ENCODE measurements at regions not wholly inside any gene's neighbourhood (a gene's known extent, or its start where the extent isn't known, plus 50 kb on each side); places are given as distances from the start of the nearest gene placed in this dataset.

DNA sequence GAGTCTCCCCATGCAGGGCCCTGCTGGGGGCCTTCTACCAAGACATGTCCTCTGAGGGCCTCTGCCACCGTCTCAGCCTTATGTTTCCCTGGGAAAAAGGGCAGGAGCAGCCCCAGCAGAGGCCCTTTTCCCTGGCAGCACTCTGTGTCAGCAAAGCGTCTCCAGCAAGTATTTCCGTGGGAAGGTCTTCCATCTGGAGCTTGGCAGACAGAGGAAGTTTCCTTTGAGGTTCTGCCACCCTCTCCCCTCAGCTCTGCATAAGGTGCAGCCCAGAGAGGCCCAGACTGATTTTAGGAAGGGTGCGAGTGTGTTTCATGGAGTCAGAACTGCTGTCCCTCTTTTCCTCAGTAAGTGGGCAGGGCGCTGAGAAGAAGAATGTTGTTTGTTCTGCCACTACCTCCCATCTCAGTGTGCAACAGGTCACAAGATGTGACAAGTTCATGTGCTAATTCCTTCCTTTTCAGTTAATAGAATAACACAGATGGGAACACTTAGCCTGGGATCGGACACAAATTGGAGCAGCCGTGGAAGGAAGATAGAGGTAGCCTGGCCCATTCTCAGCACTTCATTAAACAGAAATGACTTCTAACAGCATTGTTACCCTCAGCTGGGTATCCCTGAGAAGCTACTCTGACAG is 784.4 kb downstream of the MAFB start:
- Histone ChIP-seq H3K9ac (ENCODE audit: low read length in 2 of 2) (no peak overlapping the region), H3K27ac (ENCODE audit: low read length) (no peak overlapping the region), H3K36me3 (ENCODE audit: control insufficient read depth in 2 of 2, insufficient read depth in 2 of 2, low read length in 2 of 2) (no peaks in the 10 kb centered on the region), H3K9me3 (ENCODE audit: control insufficient read depth in 2 of 2, low read length in 2 of 2) (no peaks in the 10 kb centered on the region), H3K4me1 (ENCODE audit: control insufficient read depth, insufficient read depth, low read length) (no peaks in the 10 kb centered on the region), H3K4me3 (ENCODE audit: low read length in 2 of 2) (no peak overlapping the region), H3K27me3 (ENCODE audit: control insufficient read depth in 1 of 2, insufficient read depth in 2 of 2, low read length in 2 of 2) (no peaks in the 10 kb centered on the region)

DNA sequence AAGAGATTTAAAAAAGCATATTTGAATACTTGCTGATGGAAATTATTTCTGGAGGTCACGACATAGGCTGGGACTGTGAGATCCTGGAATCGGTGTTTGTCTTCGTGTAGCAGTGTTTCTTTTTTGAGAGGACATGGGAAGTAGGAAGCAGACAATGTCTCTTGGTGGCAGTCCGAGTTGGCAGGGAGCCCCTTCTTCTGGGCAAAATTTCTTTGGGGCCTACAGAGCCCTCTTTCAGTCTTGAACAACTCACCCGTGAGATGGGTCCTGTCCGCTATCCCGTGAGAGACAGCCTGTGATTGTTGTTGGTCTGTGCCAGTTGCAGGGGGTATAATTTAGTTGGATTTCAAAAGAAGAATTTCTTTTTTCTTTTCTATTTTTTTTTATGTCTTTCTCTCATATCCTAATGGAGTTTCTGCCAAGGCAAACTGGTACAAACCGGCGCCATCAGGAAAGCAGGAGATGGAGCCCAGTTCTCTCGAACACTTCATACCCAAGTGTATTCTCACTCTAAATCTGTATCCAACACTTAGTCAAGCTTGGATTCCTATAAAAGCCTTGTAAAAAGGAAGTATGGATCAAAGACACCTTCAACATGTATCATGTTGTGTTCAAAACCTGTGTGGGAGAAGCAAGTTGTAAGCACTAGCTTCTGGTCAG is 785.1 kb downstream of the MAFB start:
- H3K4me3 ChIP-seq (ENCODE audit: low read length in 2 of 2): no peak overlapping the region
- no peak overlapping the region for H3K9ac ChIP-seq (ENCODE audit: low read length in 2 of 2)
- H3K27me3 ChIP-seq (ENCODE audit: control insufficient read depth in 1 of 2, insufficient read depth in 2 of 2, low read length in 2 of 2): no peaks in the 10 kb centered on the region
- H3K27ac ChIP-seq (ENCODE audit: low read length): no peak overlapping the region
- no peaks in the 10 kb centered on the region for H3K4me1 ChIP-seq (ENCODE audit: control insufficient read depth, insufficient read depth, low read length)
- H3K36me3 ChIP-seq (ENCODE audit: control insufficient read depth in 2 of 2, insufficient read depth in 2 of 2, low read length in 2 of 2): no peaks in the 10 kb centered on the region
- H3K9me3 ChIP-seq (ENCODE audit: control insufficient read depth in 2 of 2, low read length in 2 of 2): no peaks in the 10 kb centered on the region

DNA sequence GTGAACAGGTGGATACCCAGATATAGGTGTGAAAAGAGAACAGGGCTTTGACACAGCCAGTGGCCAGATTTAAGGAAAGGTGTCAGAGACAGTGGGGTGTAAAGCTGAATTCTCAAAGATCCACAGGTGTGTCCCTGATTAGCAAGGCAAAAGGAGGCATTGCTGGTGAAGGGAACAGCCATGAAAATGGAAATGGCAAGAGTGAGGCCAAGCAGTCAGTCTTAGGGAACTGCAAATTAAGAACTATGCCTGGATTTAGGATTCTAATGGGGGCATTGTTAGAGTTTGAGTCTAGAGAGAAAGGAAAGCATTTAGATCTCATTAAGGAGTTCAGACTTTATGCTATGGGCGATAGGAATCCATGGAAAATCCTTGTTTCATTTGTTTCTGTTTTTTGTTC is 789.2 kb downstream of the MAFB start:
- Histone ChIP-seq H3K4me1 (ENCODE audit: control insufficient read depth, insufficient read depth, low read length) (no peaks in the 10 kb centered on the region), H3K27ac (ENCODE audit: low read length) (no peak overlapping the region), H3K36me3 (ENCODE audit: control insufficient read depth in 2 of 2, insufficient read depth in 2 of 2, low read length in 2 of 2) (no peaks in the 10 kb centered on the region), H3K9ac (ENCODE audit: low read length in 2 of 2) (no peak overlapping the region), H3K27me3 (ENCODE audit: control insufficient read depth in 1 of 2, insufficient read depth in 2 of 2, low read length in 2 of 2) (no peaks in the 10 kb centered on the region), H3K4me3 (ENCODE audit: low read length in 2 of 2) (no peak overlapping the region), H3K9me3 (ENCODE audit: control insufficient read depth in 2 of 2, low read length in 2 of 2) (no peaks in the 10 kb centered on the region)

DNA sequence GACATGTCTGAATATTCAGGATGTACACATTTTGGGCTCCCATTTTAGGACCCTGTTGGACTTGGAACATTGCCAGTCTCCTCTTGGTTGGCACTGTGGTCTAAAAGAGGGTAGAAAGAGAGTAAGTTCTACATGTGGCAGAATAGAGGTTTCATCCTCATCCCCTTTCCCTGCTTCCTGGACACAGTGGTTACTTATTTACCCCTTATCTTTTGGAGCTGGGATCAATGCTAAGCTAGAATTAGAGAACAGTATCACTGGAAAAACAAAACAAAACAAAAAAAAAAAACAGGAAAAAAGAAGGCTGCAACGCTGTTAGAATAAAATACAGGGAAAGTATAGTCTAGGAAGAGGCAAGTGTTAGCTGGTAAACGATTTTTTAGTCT is 790.6 kb downstream of the MAFB start:
- no peaks in the 10 kb centered on the region for H3K27me3 ChIP-seq (ENCODE audit: control insufficient read depth in 1 of 2, insufficient read depth in 2 of 2, low read length in 2 of 2)
- H3K36me3 ChIP-seq (ENCODE audit: control insufficient read depth in 2 of 2, insufficient read depth in 2 of 2, low read length in 2 of 2): no peaks in the 10 kb centered on the region
- no peak overlapping the region for H3K9ac ChIP-seq (ENCODE audit: low read length in 2 of 2)
- no peaks in the 10 kb centered on the region for H3K4me1 ChIP-seq (ENCODE audit: control insufficient read depth, insufficient read depth, low read length)
- no peak overlapping the region for H3K27ac ChIP-seq (ENCODE audit: low read length)
- H3K4me3 ChIP-seq (ENCODE audit: low read length in 2 of 2): no peak overlapping the region
- no peaks in the 10 kb centered on the region for H3K9me3 ChIP-seq (ENCODE audit: control insufficient read depth in 2 of 2, low read length in 2 of 2)

DNA sequence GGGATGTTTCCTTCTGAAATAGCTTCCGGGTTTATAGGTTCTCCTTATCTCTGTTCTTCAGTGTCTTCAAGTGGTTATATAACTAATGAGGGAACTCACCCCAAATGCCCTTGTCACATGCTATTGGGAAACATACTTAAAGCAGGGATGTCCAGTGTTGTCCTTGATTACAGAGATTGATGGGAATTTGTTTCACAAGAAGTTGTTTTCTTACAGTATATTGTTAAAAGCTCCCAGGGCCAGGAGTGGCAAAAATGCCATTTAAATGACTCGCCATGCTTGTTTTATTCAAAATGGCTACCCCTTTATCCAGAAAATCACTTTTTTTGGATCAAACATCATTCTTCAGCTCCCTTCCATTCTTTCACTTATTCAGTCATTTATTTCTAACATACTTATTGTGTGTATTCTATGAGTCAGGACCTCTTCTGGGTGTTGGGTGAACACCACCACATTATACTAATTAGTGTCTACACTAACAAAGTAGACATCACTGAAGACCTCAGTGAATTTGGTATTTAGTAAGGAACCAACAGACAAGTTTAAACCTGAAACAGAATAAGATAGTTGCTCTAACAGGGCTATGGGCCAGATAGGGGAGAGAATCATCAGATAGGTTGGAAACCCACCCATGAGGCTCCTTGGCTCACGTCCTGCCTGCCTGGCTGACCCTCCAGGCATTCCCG is 791.1 kb downstream of the MAFB start:
- Histone ChIP-seq H3K9me3 (ENCODE audit: control insufficient read depth in 2 of 2, low read length in 2 of 2) (no peaks in the 10 kb centered on the region), H3K4me1 (ENCODE audit: control insufficient read depth, insufficient read depth, low read length) (no peaks in the 10 kb centered on the region), H3K36me3 (ENCODE audit: control insufficient read depth in 2 of 2, insufficient read depth in 2 of 2, low read length in 2 of 2) (no peaks in the 10 kb centered on the region), H3K27me3 (ENCODE audit: control insufficient read depth in 1 of 2, insufficient read depth in 2 of 2, low read length in 2 of 2) (no peaks in the 10 kb centered on the region), H3K4me3 (ENCODE audit: low read length in 2 of 2) (no peak overlapping the region), H3K9ac (ENCODE audit: low read length in 2 of 2) (no peak overlapping the region), H3K27ac (ENCODE audit: low read length) (no peak overlapping the region)

DNA sequence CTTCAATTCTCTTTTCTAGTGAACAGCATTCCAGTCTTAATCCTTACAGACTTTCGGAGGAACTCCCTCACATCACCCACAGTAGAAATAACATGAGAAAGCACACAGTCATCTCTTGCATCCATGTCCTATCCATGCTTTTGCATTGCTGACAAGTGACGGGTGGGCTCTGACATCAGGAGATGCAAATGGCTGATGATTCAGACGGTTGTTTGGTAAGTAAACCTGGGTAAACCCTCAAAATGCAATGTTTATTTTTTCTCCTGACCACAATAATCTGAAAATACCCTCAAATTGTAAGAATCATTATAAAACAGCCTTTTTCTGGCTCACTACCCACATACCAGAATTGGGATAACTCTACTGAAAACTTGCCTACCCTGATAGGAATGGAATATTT is 792.0 kb downstream of the MAFB start:
- H3K4me1 ChIP-seq (ENCODE audit: control insufficient read depth, insufficient read depth, low read length): no peaks in the 10 kb centered on the region

DNA sequence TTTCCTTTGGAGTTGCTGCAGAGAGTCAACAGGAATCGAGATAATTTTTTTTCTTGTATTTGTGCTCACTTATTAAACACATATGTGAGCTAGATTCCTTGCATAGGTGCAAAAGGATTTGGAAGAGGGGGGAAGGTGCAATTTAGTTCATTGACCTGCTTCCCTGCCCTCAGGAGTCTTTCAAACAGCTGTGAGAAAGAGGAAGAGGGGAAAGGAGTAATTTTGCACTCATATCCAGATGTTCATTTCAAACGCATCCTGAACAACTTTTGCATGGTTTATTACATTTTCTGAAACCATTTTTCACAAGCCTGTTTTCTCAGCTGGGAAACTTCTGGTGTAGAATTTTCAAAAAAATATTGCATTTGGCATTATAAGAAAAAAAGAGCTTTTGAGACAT is 795.0 kb downstream of the MAFB start:
- Histone ChIP-seq H3K4me1 (ENCODE audit: control insufficient read depth, insufficient read depth, low read length) (no peaks in the 10 kb centered on the region), H3K27me3 (ENCODE audit: control insufficient read depth in 1 of 2, insufficient read depth in 2 of 2, low read length in 2 of 2) (no peaks in the 10 kb centered on the region), H3K9me3 (ENCODE audit: control insufficient read depth in 2 of 2, low read length in 2 of 2) (no peaks in the 10 kb centered on the region), H3K9ac (ENCODE audit: low read length in 2 of 2) (no peak overlapping the region), H3K27ac (ENCODE audit: low read length) (no peak overlapping the region), H3K36me3 (ENCODE audit: control insufficient read depth in 2 of 2, insufficient read depth in 2 of 2, low read length in 2 of 2) (no peaks in the 10 kb centered on the region), H3K4me3 (ENCODE audit: low read length in 2 of 2) (no peak overlapping the region)

More for the DNA sequence above, 792.0 kb downstream of the MAFB start:
- no peaks in the 10 kb centered on the region for H3K9me3 ChIP-seq (ENCODE audit: control insufficient read depth in 2 of 2, low read length in 2 of 2)
- H3K36me3 ChIP-seq (ENCODE audit: control insufficient read depth in 2 of 2, insufficient read depth in 2 of 2, low read length in 2 of 2): no peaks in the 10 kb centered on the region
- no peak overlapping the region for H3K9ac ChIP-seq (ENCODE audit: low read length in 2 of 2)
- H3K27ac ChIP-seq (ENCODE audit: low read length): no peak overlapping the region
- H3K27me3 ChIP-seq (ENCODE audit: control insufficient read depth in 1 of 2, insufficient read depth in 2 of 2, low read length in 2 of 2): no peaks in the 10 kb centered on the region
- H3K4me3 ChIP-seq (ENCODE audit: low read length in 2 of 2): no peak overlapping the region

DNA sequence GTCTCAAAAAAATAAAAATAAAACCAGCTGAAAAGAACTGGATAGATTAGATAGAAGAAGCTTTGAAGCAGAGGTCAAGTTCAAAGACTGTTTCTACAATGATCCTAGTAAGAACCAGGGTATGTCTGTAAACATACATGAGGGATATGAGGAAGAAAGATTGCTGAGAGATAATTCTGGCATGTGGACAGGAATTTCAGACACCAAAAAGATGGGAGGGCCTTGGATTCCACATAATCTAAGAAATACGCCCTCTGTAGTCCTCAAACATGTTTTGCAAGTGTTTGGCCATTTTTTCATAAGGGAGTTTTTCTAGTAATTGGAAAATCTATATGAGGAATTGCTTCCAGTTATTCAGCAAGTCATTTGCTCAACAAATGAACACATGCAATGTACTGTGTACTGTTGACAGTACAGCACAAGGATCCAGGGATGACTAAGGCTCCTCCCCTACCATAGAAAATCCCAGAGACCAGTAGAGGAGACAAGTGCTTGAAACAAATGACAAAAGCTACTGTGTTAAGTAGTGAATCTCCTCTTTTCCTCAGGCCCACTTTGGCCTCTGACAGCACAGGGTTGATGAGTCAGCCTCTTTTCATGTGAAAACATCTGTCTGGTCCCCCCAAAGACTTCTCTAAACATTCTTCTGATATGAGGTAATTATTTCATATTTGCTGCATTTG is 795.9 kb downstream of the MAFB start:
- H3K27ac ChIP-seq (ENCODE audit: low read length): no peak overlapping the region
- no peaks in the 10 kb centered on the region for H3K9me3 ChIP-seq (ENCODE audit: control insufficient read depth in 2 of 2, low read length in 2 of 2)
- H3K4me1 ChIP-seq (ENCODE audit: control insufficient read depth, insufficient read depth, low read length): no peaks in the 10 kb centered on the region
- no peak overlapping the region for H3K4me3 ChIP-seq (ENCODE audit: low read length in 2 of 2)
- H3K9ac ChIP-seq (ENCODE audit: low read length in 2 of 2): no peak overlapping the region
- H3K36me3 ChIP-seq (ENCODE audit: control insufficient read depth in 2 of 2, insufficient read depth in 2 of 2, low read length in 2 of 2): no peaks in the 10 kb centered on the region
- no peaks in the 10 kb centered on the region for H3K27me3 ChIP-seq (ENCODE audit: control insufficient read depth in 1 of 2, insufficient read depth in 2 of 2, low read length in 2 of 2)

DNA sequence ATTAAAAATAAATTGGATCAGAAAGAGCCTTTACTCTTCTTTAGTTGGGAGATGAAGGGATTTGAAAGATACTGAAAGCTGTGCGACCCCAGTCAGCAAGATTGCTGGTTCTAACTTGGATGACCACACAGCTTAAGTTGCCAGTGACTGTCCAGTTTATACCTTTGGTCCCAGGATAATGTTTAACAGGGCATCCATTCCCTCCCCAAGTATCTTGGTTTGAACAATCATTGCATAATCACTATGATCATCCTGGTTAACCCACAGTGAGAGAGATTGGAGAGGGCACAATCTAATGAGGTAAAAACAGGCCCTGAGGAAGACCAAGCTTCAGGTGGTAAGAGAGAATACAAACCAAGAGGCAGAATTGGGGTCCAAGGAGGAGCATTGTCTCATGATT is 798.3 kb downstream of the MAFB start:
- H3K36me3 ChIP-seq (ENCODE audit: control insufficient read depth in 2 of 2, insufficient read depth in 2 of 2, low read length in 2 of 2): no peaks in the 10 kb centered on the region
- no peaks in the 10 kb centered on the region for H3K27me3 ChIP-seq (ENCODE audit: control insufficient read depth in 1 of 2, insufficient read depth in 2 of 2, low read length in 2 of 2)
- H3K4me1 ChIP-seq (ENCODE audit: control insufficient read depth, insufficient read depth, low read length): no peaks in the 10 kb centered on the region
- no peak overlapping the region for H3K4me3 ChIP-seq (ENCODE audit: low read length in 2 of 2)
- H3K9me3 ChIP-seq (ENCODE audit: control insufficient read depth in 2 of 2, low read length in 2 of 2): no peaks in the 10 kb centered on the region
- H3K27ac ChIP-seq (ENCODE audit: low read length): no peak overlapping the region
- no peak overlapping the region for H3K9ac ChIP-seq (ENCODE audit: low read length in 2 of 2)

DNA sequence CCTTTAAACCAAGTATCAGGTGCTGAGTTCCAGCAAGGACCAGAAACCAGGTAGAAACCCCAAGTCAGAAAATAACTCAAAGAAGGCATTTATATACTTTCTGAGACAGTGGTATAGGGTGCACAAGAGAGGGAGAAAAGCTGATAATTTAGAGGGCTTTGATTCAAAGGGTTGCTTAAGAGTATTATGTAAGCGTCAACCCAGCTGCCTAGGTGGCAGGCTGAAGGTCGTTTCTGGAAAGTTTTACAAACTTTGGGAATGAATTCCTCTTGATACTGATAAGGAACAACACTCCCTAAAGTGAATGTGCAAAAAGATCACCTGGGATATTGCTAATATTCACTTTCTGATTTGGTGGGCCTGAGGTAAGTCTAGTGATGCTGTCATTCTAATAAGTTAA is 800.7 kb downstream of the MAFB start:
- Histone ChIP-seq H3K9ac (ENCODE audit: low read length in 2 of 2) (no peak overlapping the region), H3K4me3 (ENCODE audit: low read length in 2 of 2) (no peak overlapping the region), H3K36me3 (ENCODE audit: control insufficient read depth in 2 of 2, insufficient read depth in 2 of 2, low read length in 2 of 2) (no peaks in the 10 kb centered on the region), H3K9me3 (ENCODE audit: control insufficient read depth in 2 of 2, low read length in 2 of 2) (no peaks in the 10 kb centered on the region), H3K27me3 (ENCODE audit: control insufficient read depth in 1 of 2, insufficient read depth in 2 of 2, low read length in 2 of 2) (no peaks in the 10 kb centered on the region), H3K4me1 (ENCODE audit: control insufficient read depth, insufficient read depth, low read length) (no peaks in the 10 kb centered on the region), H3K27ac (ENCODE audit: low read length) (no peak overlapping the region)
